ENCODE measurements at regions not wholly inside any gene's neighbourhood (a gene's known extent, or its start where the extent isn't known, plus 50 kb on each side); places are given as distances from the start of the nearest gene placed in this dataset.

- peak; percentile 73 for ATAC-seq
Observed at GRCh38 chr6:14734416-14735340, 511.2 kb upstream of the JARID2 start.

GRCh38 chr6:14735956-14736486 lies 509.8 kb upstream of the JARID2 start:
- Mint-ChIP-seq H3K27me3 (no peaks in the 10 kb centered on the region), H3K4me1 (peaks cover 98% of the 10 kb centered on the region), H3K9me3 (peaks cover 9 to 15% of the 10 kb centered on the region in 2 donors), H3K27ac (peak overlapping the region; percentile 86 to 94), H3K4me3 (peak overlapping the region; percentile 53 to 61)
- ATAC-seq = peak; percentile 62
- peak in 1 of 2 donors; percentile 62 for DNase-seq

More at GRCh38 chr6:14734416-14735340, 511.2 kb upstream of the JARID2 start:
- H3K4me1 Mint-ChIP-seq = peaks cover 98% of the 10 kb centered on the region
- H3K27me3 Mint-ChIP-seq = no peaks in the 10 kb centered on the region
- DNase-seq = peak; percentile 52 to 68
- H3K27ac Mint-ChIP-seq = peak overlapping the region; percentile 95 to 96
- peaks cover 0 to 5% of the 10 kb centered on the region in 2 donors for H3K9me3 Mint-ChIP-seq
- peak overlapping the region; percentile 77 to 78 for H3K4me3 Mint-ChIP-seq

- Mint-ChIP-seq H3K9me3 (peaks cover 13 to 17% of the 10 kb centered on the region in 2 donors), H3K27me3 (no peaks in the 10 kb centered on the region), H3K27ac (peak overlapping the region; percentile 36 to 94), H3K4me1 (peaks cover 94% of the 10 kb centered on the region), H3K4me3 (peak overlapping the region; percentile 53 to 61)
- DNase-seq (no peak), ATAC-seq (no peak)
Observed at GRCh38 chr6:14736554-14736953, 509.3 kb upstream of the JARID2 start.

GRCh38 chr6:14738497-14738896 lies 507.4 kb upstream of the JARID2 start:
- H3K4me1 Mint-ChIP-seq = peaks cover 92% of the 10 kb centered on the region
- H3K4me3 Mint-ChIP-seq = no peak overlapping the region
- no peaks in the 10 kb centered on the region for H3K27me3 Mint-ChIP-seq
- H3K9me3 Mint-ChIP-seq = peaks cover 16 to 17% of the 10 kb centered on the region in 2 donors
- ATAC-seq (no peak), DNase-seq (no peak)
- H3K27ac Mint-ChIP-seq = peak overlapping the region; percentile 41 to 68

GRCh38 chr6:14738933-14739332 lies 506.9 kb upstream of the JARID2 start:
- Mint-ChIP-seq H3K9me3 (peaks cover 17% of the 10 kb centered on the region in 2 donors), H3K4me1 (peaks cover 92% of the 10 kb centered on the region), H3K4me3 (no peak overlapping the region), H3K27me3 (no peaks in the 10 kb centered on the region), H3K27ac (peak overlapping the region; percentile 9 to 41)
- DNase-seq = no peak
- no peak for ATAC-seq

GRCh38 chr6:14739827-14740226 lies 506.0 kb upstream of the JARID2 start:
- Mint-ChIP-seq H3K27ac (no peak overlapping the region), H3K4me1 (peaks cover 90% of the 10 kb centered on the region), H3K27me3 (no peaks in the 10 kb centered on the region), H3K4me3 (no peak overlapping the region), H3K9me3 (peaks cover 17 to 20% of the 10 kb centered on the region in 2 donors)
- ATAC-seq (no peak), DNase-seq (no peak)

- no peak for ATAC-seq
- peaks cover 82% of the 10 kb centered on the region for H3K4me1 Mint-ChIP-seq
Observed at GRCh38 chr6:14742171-14742570, 503.7 kb upstream of the JARID2 start.

GRCh38 chr6:14742680-14743079 lies 503.2 kb upstream of the JARID2 start:
- Mint-ChIP-seq H3K27me3 (no peaks in the 10 kb centered on the region), H3K9me3 (peaks cover 25 to 28% of the 10 kb centered on the region in 2 donors), H3K4me3 (peak overlapping the region in 1 of 2 donors; percentile 13), H3K27ac (peak overlapping the region; percentile 14 to 20), H3K4me1 (peaks cover 82% of the 10 kb centered on the region)
- no peak for DNase-seq
- no peak for ATAC-seq

More at GRCh38 chr6:14742171-14742570, 503.7 kb upstream of the JARID2 start:
- DNase-seq = no peak
- no peak overlapping the region for H3K4me3 Mint-ChIP-seq
- H3K27me3 Mint-ChIP-seq = no peaks in the 10 kb centered on the region
- no peak overlapping the region for H3K27ac Mint-ChIP-seq
- H3K9me3 Mint-ChIP-seq = peaks cover 25 to 28% of the 10 kb centered on the region in 2 donors

GRCh38 chr6:14743144-14743473 lies 502.8 kb upstream of the JARID2 start:
- H3K4me3 Mint-ChIP-seq = peak overlapping the region; percentile 30 to 70
- peak overlapping the region; percentile 95 to 96 for H3K27ac Mint-ChIP-seq
- ATAC-seq = no peak
- DNase-seq = no peak
- H3K9me3 Mint-ChIP-seq = peaks cover 25 to 28% of the 10 kb centered on the region in 2 donors
- H3K27me3 Mint-ChIP-seq = no peaks in the 10 kb centered on the region
- H3K4me1 Mint-ChIP-seq = peaks cover 83% of the 10 kb centered on the region

GRCh38 chr6:14743474-14744211 lies 502.2 kb upstream of the JARID2 start:
- DNase-seq = peak; percentile 68 to 87
- ATAC-seq = peak; percentile 95
- peak overlapping the region; percentile 64 to 70 for H3K4me3 Mint-ChIP-seq
- peaks cover 25 to 28% of the 10 kb centered on the region in 2 donors for H3K9me3 Mint-ChIP-seq
- peak overlapping the region; percentile 95 to 96 for H3K27ac Mint-ChIP-seq
- no peaks in the 10 kb centered on the region for H3K27me3 Mint-ChIP-seq
- H3K4me1 Mint-ChIP-seq = peaks cover 83% of the 10 kb centered on the region

GRCh38 chr6:14744212-14744556 lies 501.7 kb upstream of the JARID2 start:
- H3K4me3 Mint-ChIP-seq = peak overlapping the region; percentile 64 to 70
- peaks cover 25 to 28% of the 10 kb centered on the region in 2 donors for H3K9me3 Mint-ChIP-seq
- no peaks in the 10 kb centered on the region for H3K27me3 Mint-ChIP-seq
- ATAC-seq (no peak), DNase-seq (no peak)
- H3K4me1 Mint-ChIP-seq = peaks cover 83% of the 10 kb centered on the region
- peak overlapping the region; percentile 94 to 96 for H3K27ac Mint-ChIP-seq

- peaks cover 78% of the 10 kb centered on the region for H3K4me1 Mint-ChIP-seq
- no peak overlapping the region for H3K4me3 Mint-ChIP-seq
- ATAC-seq = no peak
Observed at GRCh38 chr6:14746139-14746837, 499.6 kb upstream of the JARID2 start.

GRCh38 chr6:14747881-14748520 lies 497.9 kb upstream of the JARID2 start:
- H3K4me1 Mint-ChIP-seq = peaks cover 65% of the 10 kb centered on the region
- peaks cover 8 to 12% of the 10 kb centered on the region in 2 donors for H3K9me3 Mint-ChIP-seq
- no peaks in the 10 kb centered on the region for H3K27me3 Mint-ChIP-seq
- peak in 1 of 2 donors; percentile 69 for DNase-seq
- peak overlapping the region; percentile 10 to 35 for H3K4me3 Mint-ChIP-seq
- ATAC-seq = peak; percentile 50
- peak overlapping the region; percentile 4 to 36 for H3K27ac Mint-ChIP-seq

More at GRCh38 chr6:14746139-14746837, 499.6 kb upstream of the JARID2 start:
- no peaks in the 10 kb centered on the region for H3K27me3 Mint-ChIP-seq
- no peak overlapping the region for H3K27ac Mint-ChIP-seq
- peaks cover 8 to 17% of the 10 kb centered on the region in 2 donors for H3K9me3 Mint-ChIP-seq
- no peak for DNase-seq

GRCh38 chr6:14748679-14749078 lies 497.2 kb upstream of the JARID2 start:
- ATAC-seq = peak; percentile 62

More at GRCh38 chr6:14748679-14749078, 497.2 kb upstream of the JARID2 start:
- Mint-ChIP-seq H3K4me3 (peak overlapping the region in 1 of 2 donors; percentile 16), H3K27ac (peak overlapping the region in 1 of 2 donors; percentile 54), H3K4me1 (peaks cover 58% of the 10 kb centered on the region), H3K27me3 (no peaks in the 10 kb centered on the region), H3K9me3 (peaks cover 8 to 12% of the 10 kb centered on the region in 2 donors)
- DNase-seq = peak in 1 of 2 donors; percentile 49

Data from stimulated activated naive CD8-positive, alpha-beta T cell treated with anti-CD3 and anti-CD28 coated beads, Interleukin-15, amount 100 ng/mL, for 72 hours (primary cell).